Fibroblast of lung (primary cell): ENCODE measurements at regions not wholly inside any gene's neighbourhood (a gene's known extent, or its start where the extent isn't known, plus 50 kb on each side); places are given as distances from the start of the nearest gene placed in this dataset.
"Not testable (repeated sequence)": the region's sequence is repeated elsewhere in the genome, so short reads cannot be mapped to it uniquely, and the experiment has no call there.

Experiments
- EZH2 ChIP-seq: IDR thresholded peaks from 2 replicates; pipeline ENCODE4 v1.5.1; 2012; ENCODE audit warnings: low read length, control low read depth, mild to moderate bottlenecking; ENCODE audit errors: missing control alignments
- TF ChIP-seq, protein P1 (sequence below), 2 donors: IDR thresholded peaks in 1 of 2; conservative IDR thresholded peaks in 1 of 2; 1 replicate in 1 of 2; 2 replicates in 1 of 2; pipeline ENCODE4 v1.5.1; 2011 to 2012; ENCODE audit warnings: low read length in 2 of 2, control low read depth in 1 of 2, inconsistent platforms in 1 of 2, low read depth in 1 of 2, mild to moderate bottlenecking in 1 of 2

GRCh38 chr2:58751676-58752075 lies 510.6 kb upstream of the FANCL start:
- TF ChIP-seq, protein P1, sequence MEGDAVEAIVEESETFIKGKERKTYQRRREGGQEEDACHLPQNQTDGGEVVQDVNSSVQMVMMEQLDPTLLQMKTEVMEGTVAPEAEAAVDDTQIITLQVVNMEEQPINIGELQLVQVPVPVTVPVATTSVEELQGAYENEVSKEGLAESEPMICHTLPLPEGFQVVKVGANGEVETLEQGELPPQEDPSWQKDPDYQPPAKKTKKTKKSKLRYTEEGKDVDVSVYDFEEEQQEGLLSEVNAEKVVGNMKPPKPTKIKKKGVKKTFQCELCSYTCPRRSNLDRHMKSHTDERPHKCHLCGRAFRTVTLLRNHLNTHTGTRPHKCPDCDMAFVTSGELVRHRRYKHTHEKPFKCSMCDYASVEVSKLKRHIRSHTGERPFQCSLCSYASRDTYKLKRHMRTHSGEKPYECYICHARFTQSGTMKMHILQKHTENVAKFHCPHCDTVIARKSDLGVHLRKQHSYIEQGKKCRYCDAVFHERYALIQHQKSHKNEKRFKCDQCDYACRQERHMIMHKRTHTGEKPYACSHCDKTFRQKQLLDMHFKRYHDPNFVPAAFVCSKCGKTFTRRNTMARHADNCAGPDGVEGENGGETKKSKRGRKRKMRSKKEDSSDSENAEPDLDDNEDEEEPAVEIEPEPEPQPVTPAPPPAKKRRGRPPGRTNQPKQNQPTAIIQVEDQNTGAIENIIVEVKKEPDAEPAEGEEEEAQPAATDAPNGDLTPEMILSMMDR (conservative IDR thresholded peaks at IDR 0.05 in 1 of 2, IDR thresholded peaks at IDR 0.05 in 1 of 2; ENCODE audit: low read depth in 1 of 2, low read length in 2 of 2), result not testable (repeated sequence)
- TF ChIP-seq EZH2, result not testable (repeated sequence)
